Body of pancreas (tissue), 4 donors: ENCODE measurements at regions not wholly inside any gene's neighbourhood (a gene's known extent, or its start where the extent isn't known, plus 50 kb on each side); places are given as distances from the start of the nearest gene placed in this dataset.

ENCODE experiments used
- CTCF ChIP-seq, 7 experiments: fragments of 450-650 bp in 4 of 7; fragments of 200-600 bp in 3 of 7; sonication (generic) in 3 of 7; IDR thresholded peaks; one replicate each; pipeline ENCODE4 v1.5.1; 2016 to 2019; ENCODE audit warnings: antibody characterized with exemption in 7 of 7
- POLR2A ChIP-seq, 3 donors: fragments of 450-650 bp; IDR thresholded peaks; one replicate each; pipeline ENCODE4 v1.6.1; 2016; ENCODE audit warnings: antibody characterized with exemption in 3 of 3, mild to moderate bottlenecking in 2 of 3

GRCh38 chr10:78982726-78983125 lies 86.0 kb upstream of the ZMIZ1 start:
- no peak for TF ChIP-seq CTCF (IDR thresholded peaks at IDR 0.05)
- TF ChIP-seq POLR2A (IDR thresholded peaks at IDR 0.05): no peak
